HepG2 (cell line): ENCODE measurements at regions not wholly inside any gene's neighbourhood (a gene's known extent, or its start where the extent isn't known, plus 50 kb on each side); places are given as distances from the start of the nearest gene placed in this dataset.
A peak's percentile ranks its signal among the peaks of the same experiment; 100 is the strongest.

Experiments used
- CEBPG ChIP-seq: IDR thresholded peaks from 2 replicates; pipeline ENCODE4 v1.6.1; 2016
- CENPBD1 ChIP-seq: sonication (generic); formaldehyde crosslinking; IDR thresholded peaks from 2 replicates; pipeline ENCODE4 v1.8.0; 2022; ENCODE audit warnings: missing genetic modification reagents, low read depth, mild to moderate bottlenecking, borderline replicate concordance
- GATAD2A ChIP-seq: IDR thresholded peaks from 2 replicates; pipeline ENCODE4 v1.6.1; 2016
- GPN1 ChIP-seq: sonication (generic); formaldehyde crosslinking; IDR thresholded peaks from 2 replicates; pipeline ENCODE4 v1.5.1; 2020; ENCODE audit warnings: missing genetic modification reagents, borderline replicate concordance
- MIER3 ChIP-seq: IDR thresholded peaks from 2 replicates; pipeline ENCODE4 v1.6.1; 2016; ENCODE audit warnings: missing compliant biosample characterization, borderline replicate concordance
- MXD4 ChIP-seq: IDR thresholded peaks from 2 replicates; pipeline ENCODE4 v1.6.1; 2016; ENCODE audit warnings: mild to moderate bottlenecking, missing biosample characterization, missing genetic modification reagents
- NFIC ChIP-seq: IDR thresholded peaks from 2 replicates; pipeline ENCODE4 v1.6.1; 2012; ENCODE audit warnings: mild to moderate bottlenecking, low read length, inconsistent platforms
- NKX3-1 ChIP-seq: sonication (generic); formaldehyde crosslinking; IDR thresholded peaks from 2 replicates; pipeline ENCODE4 v1.5.0; 2020; ENCODE audit warnings: missing genetic modification reagents
- PHF21A ChIP-seq: sonication (generic); formaldehyde crosslinking; IDR thresholded peaks from 2 replicates; pipeline ENCODE4 v1.5.0; 2020; ENCODE audit warnings: mild to moderate bottlenecking, missing genetic modification reagents
- RXRB ChIP-seq: IDR thresholded peaks from 2 replicates; pipeline ENCODE4 v1.6.1; 2016; ENCODE audit warnings: borderline replicate concordance, missing genetic modification reagents, missing compliant biosample characterization
- TFDP2 ChIP-seq: sonication (generic); formaldehyde crosslinking; IDR thresholded peaks from 2 replicates; pipeline ENCODE4 v1.4.0; 2020; ENCODE audit warnings: missing genetic modification reagents
- ZBTB7A ChIP-seq: sonication (generic); formaldehyde crosslinking; IDR thresholded peaks from 2 replicates; pipeline ENCODE4 v1.8.0; 2022; ENCODE audit warnings: mild to moderate bottlenecking, missing genetic modification reagents
- ZGPAT ChIP-seq: IDR thresholded peaks from 2 replicates; pipeline ENCODE4 v1.6.1; 2016; ENCODE audit warnings: mild to moderate bottlenecking
- ZNF292 ChIP-seq: sonication (generic); formaldehyde crosslinking; IDR thresholded peaks from 2 replicates; pipeline ENCODE4 v1.8.1; 2022; ENCODE audit warnings: mild to moderate bottlenecking, low read depth, missing genetic modification reagents, borderline replicate concordance
- TF ChIP-seq, protein P1 (sequence below): sonication (generic); formaldehyde crosslinking; IDR thresholded peaks from 2 replicates; pipeline ENCODE4 v1.4.0; 2020; ENCODE audit warnings: mild to moderate bottlenecking, missing genetic modification reagents
- TF ChIP-seq, protein P2 (sequence below): sonication (generic); formaldehyde crosslinking; IDR thresholded peaks from 2 replicates; pipeline ENCODE4 v1.4.0; 2020; ENCODE audit warnings: mild to moderate bottlenecking, missing genetic modification reagents
- TF ChIP-seq, protein P3 (sequence below): sonication (generic); formaldehyde crosslinking; IDR thresholded peaks from 2 replicates; pipeline ENCODE4 v1.5.0; 2020; ENCODE audit warnings: missing genetic modification reagents, mild to moderate bottlenecking, borderline replicate concordance

DNA sequence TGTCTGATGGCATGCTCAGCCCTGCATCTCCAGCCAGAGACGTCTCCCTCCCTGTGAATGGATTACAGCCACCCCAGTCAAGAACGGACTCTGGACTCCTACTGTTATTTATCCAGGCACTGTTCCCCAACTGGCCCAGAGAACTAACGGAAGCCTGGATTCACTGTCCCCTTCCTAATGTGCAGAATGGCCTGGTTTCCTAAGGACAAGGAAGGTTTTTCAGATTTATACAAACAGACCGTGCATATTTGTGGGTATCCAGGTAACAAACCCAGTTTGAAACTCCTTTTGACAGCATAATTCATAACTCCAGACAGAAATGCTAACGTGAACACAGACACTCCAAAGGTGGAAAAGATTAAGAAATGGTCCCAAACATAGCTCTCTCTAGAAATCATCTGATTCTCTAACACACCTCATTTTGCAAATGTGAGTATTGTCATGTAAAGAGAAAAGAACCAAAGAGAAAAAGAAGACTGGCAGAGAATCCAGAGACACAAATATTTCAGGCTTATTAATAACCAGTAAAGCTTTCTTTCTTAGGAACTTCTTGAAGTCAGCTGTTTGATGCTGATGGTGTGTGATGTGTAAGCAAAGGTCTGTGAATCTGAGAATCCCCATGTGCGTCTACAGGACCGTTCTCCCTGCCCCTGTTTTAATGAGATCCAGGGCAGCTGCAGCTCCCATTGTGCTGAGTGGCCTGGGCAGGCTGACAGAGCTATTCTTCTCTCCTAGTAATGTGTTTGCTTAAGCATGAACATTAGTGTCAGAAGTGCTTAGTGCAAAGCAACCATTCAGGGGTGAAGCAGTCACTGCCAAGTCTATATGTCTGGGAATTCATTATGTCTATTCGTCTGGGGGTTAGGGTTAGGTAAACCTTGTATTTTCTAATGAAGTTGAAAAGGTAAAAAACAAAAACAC lies 86.8 kb upstream of the HIF1A start (continued):
- TF ChIP-seq ZGPAT (CRISPR knock-in tag) (no peak), NKX3-1 (CRISPR knock-in tag) (no peak), ZBTB7A (CRISPR knock-in tag) (no peak), ZNF292 (CRISPR knock-in tag) (no peak), CENPBD1 (CRISPR knock-in tag) (no peak), MXD4 (0 out of 2 replicates have a peak, but pooled peaks have one; percentile 30), GATAD2A (CRISPR knock-in tag) (peak; percentile 67), CEBPG (CRISPR knock-in tag) (no peak), RXRB (CRISPR knock-in tag) (peak; percentile 38), GPN1 (CRISPR knock-in tag) (no peak), NFIC (no peak), PHF21A (CRISPR knock-in tag) (peak; percentile 63; the same call in 1 of the 2 replicates), MIER3 (CRISPR knock-in tag) (no peak), TFDP2 (CRISPR knock-in tag) (no peak)
- TF ChIP-seq, protein P1, sequence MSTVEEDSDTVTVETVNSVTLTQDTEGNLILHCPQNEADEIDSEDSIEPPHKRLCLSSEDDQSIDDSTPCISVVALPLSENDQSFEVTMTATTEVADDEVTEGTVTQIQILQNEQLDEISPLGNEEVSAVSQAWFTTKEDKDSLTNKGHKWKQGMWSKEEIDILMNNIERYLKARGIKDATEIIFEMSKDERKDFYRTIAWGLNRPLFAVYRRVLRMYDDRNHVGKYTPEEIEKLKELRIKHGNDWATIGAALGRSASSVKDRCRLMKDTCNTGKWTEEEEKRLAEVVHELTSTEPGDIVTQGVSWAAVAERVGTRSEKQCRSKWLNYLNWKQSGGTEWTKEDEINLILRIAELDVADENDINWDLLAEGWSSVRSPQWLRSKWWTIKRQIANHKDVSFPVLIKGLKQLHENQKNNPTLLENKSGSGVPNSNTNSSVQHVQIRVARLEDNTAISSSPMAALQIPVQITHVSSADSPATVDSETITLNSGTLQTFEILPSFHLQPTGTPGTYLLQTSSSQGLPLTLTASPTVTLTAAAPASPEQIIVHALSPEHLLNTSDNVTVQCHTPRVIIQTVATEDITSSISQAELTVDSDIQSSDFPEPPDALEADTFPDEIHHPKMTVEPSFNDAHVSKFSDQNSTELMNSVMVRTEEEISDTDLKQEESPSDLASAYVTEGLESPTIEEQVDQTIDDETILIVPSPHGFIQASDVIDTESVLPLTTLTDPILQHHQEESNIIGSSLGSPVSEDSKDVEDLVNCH (CRISPR knock-in tag): no peak
- TF ChIP-seq, protein P2, sequence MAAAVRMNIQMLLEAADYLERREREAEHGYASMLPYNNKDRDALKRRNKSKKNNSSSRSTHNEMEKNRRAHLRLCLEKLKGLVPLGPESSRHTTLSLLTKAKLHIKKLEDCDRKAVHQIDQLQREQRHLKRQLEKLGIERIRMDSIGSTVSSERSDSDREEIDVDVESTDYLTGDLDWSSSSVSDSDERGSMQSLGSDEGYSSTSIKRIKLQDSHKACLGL (CRISPR knock-in tag): no peak
- TF ChIP-seq, protein P3, sequence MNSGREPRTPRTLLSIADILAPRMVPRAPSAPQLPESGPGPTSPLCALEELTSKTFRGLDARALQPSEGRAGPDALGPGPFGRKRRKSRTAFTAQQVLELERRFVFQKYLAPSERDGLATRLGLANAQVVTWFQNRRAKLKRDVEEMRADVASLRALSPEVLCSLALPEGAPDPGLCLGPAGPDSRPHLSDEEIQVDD (CRISPR knock-in tag): no peak
